Spleen (tissue), 7 donors: ENCODE measurements at regions not wholly inside any gene's neighbourhood (a gene's known extent, or its start where the extent isn't known, plus 50 kb on each side); places are given as distances from the start of the nearest gene placed in this dataset.

Source experiments
- POLR2A ChIP-seq, 3 donors: fragments of 450-650 bp; IDR thresholded peaks; one replicate each; pipeline ENCODE4 v1.5.1; 2017; ENCODE audit warnings: antibody characterized with exemption in 3 of 3, mild to moderate bottlenecking in 1 of 3
- POLR2AphosphoS5 ChIP-seq, 3 donors: sonication (generic); formaldehyde crosslinking; IDR thresholded peaks; one replicate each; pipeline ENCODE4 v1.5.1; 2017; ENCODE audit warnings: antibody characterized with exemption in 3 of 3
- TF ChIP-seq, protein P1 (sequence below), 11 experiments: fragments of 200-600 bp in 7 of 11; fragments of 450-650 bp in 4 of 11; sonication (generic) in 4 of 11; IDR thresholded peaks in 8 of 11; conservative IDR thresholded peaks in 3 of 11; 1 replicate in 7 of 11; 2 replicates in 4 of 11; pipeline versions ENCODE4 v1.4.0 to v1.8.0; 2016 to 2021; ENCODE audit warnings: antibody characterized with exemption in 11 of 11, inconsistent platforms in 4 of 11, mild to moderate bottlenecking in 1 of 11
- donor health status: DM: no; HTN: no; CAD: no; lungs with moderate emphysema.
- donor health status: DM: no; HTN: no; CAD: no.
- donor health status: DM: no; HTN: no; CAD: no.

DNA sequence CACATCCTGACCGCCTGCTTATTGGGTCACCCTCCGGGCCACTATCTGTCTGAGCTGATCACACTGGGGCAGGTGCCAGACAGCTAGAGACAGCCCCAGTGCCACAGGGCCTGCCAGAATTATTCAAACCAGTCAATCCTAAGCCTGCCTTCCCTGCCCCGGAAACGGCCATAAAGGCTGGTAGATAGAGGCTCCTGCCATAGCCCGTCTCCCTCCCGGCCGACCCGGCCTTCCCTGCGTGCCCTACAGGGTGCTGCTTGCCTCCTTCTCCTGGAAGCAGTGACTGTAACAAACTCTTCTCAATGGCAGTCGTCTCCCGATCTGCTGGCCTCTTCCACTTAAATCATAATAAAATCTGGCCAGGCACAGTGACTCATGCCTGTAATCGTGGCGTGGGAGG is 158.6 kb upstream of the SOX1 start:
- TF ChIP-seq, protein P1, sequence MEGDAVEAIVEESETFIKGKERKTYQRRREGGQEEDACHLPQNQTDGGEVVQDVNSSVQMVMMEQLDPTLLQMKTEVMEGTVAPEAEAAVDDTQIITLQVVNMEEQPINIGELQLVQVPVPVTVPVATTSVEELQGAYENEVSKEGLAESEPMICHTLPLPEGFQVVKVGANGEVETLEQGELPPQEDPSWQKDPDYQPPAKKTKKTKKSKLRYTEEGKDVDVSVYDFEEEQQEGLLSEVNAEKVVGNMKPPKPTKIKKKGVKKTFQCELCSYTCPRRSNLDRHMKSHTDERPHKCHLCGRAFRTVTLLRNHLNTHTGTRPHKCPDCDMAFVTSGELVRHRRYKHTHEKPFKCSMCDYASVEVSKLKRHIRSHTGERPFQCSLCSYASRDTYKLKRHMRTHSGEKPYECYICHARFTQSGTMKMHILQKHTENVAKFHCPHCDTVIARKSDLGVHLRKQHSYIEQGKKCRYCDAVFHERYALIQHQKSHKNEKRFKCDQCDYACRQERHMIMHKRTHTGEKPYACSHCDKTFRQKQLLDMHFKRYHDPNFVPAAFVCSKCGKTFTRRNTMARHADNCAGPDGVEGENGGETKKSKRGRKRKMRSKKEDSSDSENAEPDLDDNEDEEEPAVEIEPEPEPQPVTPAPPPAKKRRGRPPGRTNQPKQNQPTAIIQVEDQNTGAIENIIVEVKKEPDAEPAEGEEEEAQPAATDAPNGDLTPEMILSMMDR (IDR thresholded peaks at IDR 0.05 in 8 of 11, conservative IDR thresholded peaks at IDR 0.05 in 3 of 11): no peak
- TF ChIP-seq POLR2AphosphoS5 (IDR thresholded peaks at IDR 0.05): no peak
- no peak for TF ChIP-seq POLR2A (IDR thresholded peaks at IDR 0.05)
